OCI-LY7 (cell line): ENCODE measurements at regions not wholly inside any gene's neighbourhood (a gene's known extent, or its start where the extent isn't known, plus 50 kb on each side); places are given as distances from the start of the nearest gene placed in this dataset.

Experiments
- BruUV-seq: library from RNA; stranded (reverse); fragments of 400-500 nt; replicated peaks from 2 replicates; lab custom pipeline; 2021; lab: Mats Ljungman, UMichigan
- CTCF ChIA-PET: fragments of 300-600 bp; sonication (Branson Sonifier 250); formaldehyde crosslinking; loops from one replicate; lab custom pipeline; 2022; ENCODE audit warnings: antibody characterized with exemption; ENCODE audit not compliant: unreplicated experiment; lab: Charles Lee
- POLR2A ChIA-PET: fragments of 300-600 bp; sonication (Branson Sonifier 250); formaldehyde crosslinking; loops from one replicate; lab custom pipeline; 2022; ENCODE audit warnings: antibody characterized with exemption; lab: Charles Lee
- DNase-seq: peaks from one replicate; pipeline ENCODE4 v3.0.0-alpha.2; 2015; ENCODE audit warnings: low spot score
- H2AFZ ChIP-seq: fragments of 200-600 bp; sonication (generic), shearing (Covaris generic); 2 replicates; pipeline ENCODE4 v1.6.1; 2014; ENCODE audit warnings: mild to moderate bottlenecking, antibody characterized with exemption, low read length, moderate library complexity
- H3K27ac ChIP-seq: fragments of 200-600 bp; sonication (generic); 2 replicates; pipeline ENCODE4 v1.5.1; 2014; ENCODE audit warnings: mixed run types, low read depth, mild to moderate bottlenecking, moderate library complexity, low read length, inconsistent platforms; ENCODE audit not compliant: poor library complexity, severe bottlenecking
- H3K36me3 ChIP-seq: fragments of 200-600 bp; sonication (generic); 2 replicates; pipeline ENCODE4 v1.6.1; 2014; ENCODE audit warnings: mild to moderate bottlenecking, antibody characterized with exemption, low read length, moderate library complexity, mixed read lengths; ENCODE audit not compliant: insufficient read depth
- H3K4me1 ChIP-seq: fragments of 200-600 bp; sonication (generic); 2 replicates; pipeline ENCODE4 v1.5.1; 2014; ENCODE audit warnings: mild to moderate bottlenecking, low read length; ENCODE audit not compliant: insufficient read depth, poor library complexity, severe bottlenecking
- H3K4me2 ChIP-seq: fragments of 200-600 bp; sonication (generic); 2 replicates; pipeline ENCODE4 v1.6.1; 2014; ENCODE audit warnings: mild to moderate bottlenecking, low read length
- H3K4me3 ChIP-seq: fragments of 200-600 bp; sonication (generic); 2 replicates; pipeline ENCODE4 v1.5.1; 2014; ENCODE audit warnings: mild to moderate bottlenecking, low read depth, low read length; ENCODE audit not compliant: poor library complexity, severe bottlenecking
- H3K79me2 ChIP-seq: fragments of 200-600 bp; sonication (generic); 2 replicates; pipeline ENCODE4 v1.6.1; 2016; ENCODE audit warnings: low read depth, mild to moderate bottlenecking, low read length, moderate library complexity, mixed read lengths; ENCODE audit not compliant: insufficient read depth
- H3K9me2 ChIP-seq: fragments of 200-600 bp; sonication (generic); 2 replicates; pipeline ENCODE4 v1.6.1; 2016; ENCODE audit warnings: mild to moderate bottlenecking, low read length, mixed read lengths; ENCODE audit not compliant: insufficient read depth
- H3K9me3 ChIP-seq: fragments of 200-600 bp; sonication (generic); 2 replicates; pipeline ENCODE4 v1.6.1; 2014; ENCODE audit warnings: mild to moderate bottlenecking, mixed run types, low read length, mixed read lengths
- H4K20me1 ChIP-seq: fragments of 200-600 bp; sonication (generic); 2 replicates; pipeline ENCODE4 v1.6.1; 2014; ENCODE audit warnings: mild to moderate bottlenecking, antibody characterized with exemption, low read length, moderate library complexity, mixed read lengths; ENCODE audit not compliant: insufficient read depth
- CTCF ChIP-seq: fragments of 200-600 bp; sonication (generic); conservative IDR thresholded peaks from 2 replicates; pipeline ENCODE4 v1.5.1; 2014; ENCODE audit warnings: mild to moderate bottlenecking, antibody characterized with exemption, low read length, moderate library complexity, mixed read lengths
- EZH2phosphoT487 ChIP-seq: fragments of 200-600 bp; sonication (generic); IDR thresholded peaks from 2 replicates; pipeline ENCODE4 v1.6.1; 2018; ENCODE audit warnings: low read depth, borderline replicate concordance, mild to moderate bottlenecking, mixed run types, antibody characterized with exemption, low read length, moderate library complexity, mixed read lengths
- intact Hi-C: fragments of 100-400 bp; cut with micrococcal nuclease; formaldehyde crosslinking; loops from one replicate; pipeline ENCODE4 v1.10.0; 2022; ENCODE audit not compliant: unreplicated experiment

GRCh38 chr7:155984609-155985405, 172.5 kb upstream of the SHH start:
- H3K9me3 ChIP-seq, result no peaks in the 10 kb centered on the region

DNA sequence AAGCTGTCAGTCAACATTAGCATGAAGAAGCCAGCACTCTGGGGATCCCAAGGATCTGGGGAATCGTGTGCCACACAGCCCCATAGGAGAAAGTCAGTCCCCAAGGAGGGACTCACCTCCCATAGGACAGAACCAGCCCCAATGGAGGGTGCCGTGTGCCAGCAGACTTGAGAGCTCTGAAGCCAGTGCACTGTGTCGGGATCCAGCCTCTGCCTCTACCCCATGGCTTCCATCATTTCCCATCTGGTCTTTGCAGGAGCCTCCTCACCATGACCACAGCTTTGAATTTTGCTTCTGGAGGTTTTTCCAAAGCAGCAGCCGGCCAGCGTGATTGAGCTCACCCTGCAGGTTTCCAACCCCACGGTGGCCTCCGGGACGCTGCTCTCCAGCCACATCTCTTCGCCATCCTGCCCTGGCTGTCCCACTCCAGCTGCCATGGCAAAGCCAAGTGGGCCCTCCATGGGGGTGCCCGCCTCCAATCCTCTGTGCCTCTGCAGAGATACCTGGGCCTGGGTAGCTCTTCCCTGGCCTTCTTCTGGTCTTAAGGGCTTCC, 171.8 kb upstream of the SHH start:
- Histone ChIP-seq H4K20me1 (no peaks in the 10 kb centered on the region), H3K4me1 (no peaks in the 10 kb centered on the region), H2AFZ (no peak overlapping the region), H3K4me3 (no peak overlapping the region), H3K9me3 (no peaks in the 10 kb centered on the region), H3K4me2 (no peak overlapping the region), H3K36me3 (no peaks in the 10 kb centered on the region), H3K9me2 (no peaks in the 10 kb centered on the region), H3K79me2 (no peaks in the 10 kb centered on the region), H3K27ac (no peak overlapping the region)
- CTCF ChIA-PET, result interaction anchor here (0.7 kb wide), 1 partner anchor 13 kb away, joined by 3 read pairs; no protein-coding TSS in a partner anchor
- no TSS peak for BruUV-seq
- POLR2A ChIA-PET, result no interaction called here
- TF ChIP-seq EZH2phosphoT487 (no peak), CTCF (no peak)
- intact Hi-C loops, result no loop called here
- no peak for DNase-seq

More at GRCh38 chr7:155984609-155985405, 172.5 kb upstream of the SHH start:
- intact Hi-C loops, result no loop called here
- H3K79me2 ChIP-seq, result no peaks in the 10 kb centered on the region
- no peaks in the 10 kb centered on the region for H4K20me1 ChIP-seq
- H3K4me3 ChIP-seq, result no peak overlapping the region
- H2AFZ ChIP-seq, result no peak overlapping the region
- POLR2A ChIA-PET, result no interaction called here
- H3K9me2 ChIP-seq, result no peaks in the 10 kb centered on the region
- no peaks in the 10 kb centered on the region for H3K36me3 ChIP-seq
- CTCF ChIA-PET, result interaction anchor here (0.7 kb wide), 1 partner anchor 14 kb away, joined by 3 read pairs; no protein-coding TSS in a partner anchor
- no peak overlapping the region for H3K4me2 ChIP-seq
- no peaks in the 10 kb centered on the region for H3K4me1 ChIP-seq
- no peak for DNase-seq
- H3K27ac ChIP-seq, result no peak overlapping the region
- BruUV-seq, result no TSS peak
- TF ChIP-seq EZH2phosphoT487 (no peak), CTCF (no peak)

DNA sequence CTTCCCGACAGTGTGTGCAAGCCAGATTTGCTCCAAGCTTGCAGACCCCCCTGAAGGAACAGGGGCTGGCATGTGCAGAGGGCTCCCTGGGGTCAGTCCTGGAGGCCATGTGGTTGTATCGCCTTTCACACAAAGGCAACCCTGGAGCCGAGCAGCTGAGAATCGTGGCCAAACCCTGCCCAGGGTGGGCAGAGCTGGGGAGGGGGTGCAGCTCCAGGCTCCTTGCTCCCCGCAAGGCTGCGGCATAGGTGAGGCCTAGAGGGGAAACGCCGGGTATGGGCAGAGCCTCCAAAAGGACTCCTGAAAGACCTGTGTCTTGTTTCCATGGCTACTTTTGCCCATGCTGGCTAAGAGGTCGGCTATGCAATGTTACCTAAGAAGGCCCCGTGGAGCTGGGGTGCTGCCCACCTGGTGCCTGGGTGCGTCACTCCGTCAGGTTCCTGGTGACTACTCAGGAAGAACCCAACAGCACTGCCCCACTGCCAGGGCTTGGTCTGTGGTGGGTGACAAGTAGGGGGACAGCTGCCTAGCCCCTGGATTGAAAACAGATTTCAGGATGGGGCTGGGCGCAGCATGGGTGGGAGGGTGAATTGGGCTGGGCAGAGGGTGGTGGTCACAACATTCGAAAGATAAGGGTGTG, 171.0 kb upstream of the SHH start:
- Histone ChIP-seq H3K9me3 (no peaks in the 10 kb centered on the region), H3K27ac (no peak overlapping the region), H3K4me3 (no peak overlapping the region), H4K20me1 (no peaks in the 10 kb centered on the region), H3K4me2 (no peak overlapping the region), H3K79me2 (no peaks in the 10 kb centered on the region), H2AFZ (no peak overlapping the region), H3K4me1 (no peaks in the 10 kb centered on the region), H3K9me2 (no peaks in the 10 kb centered on the region), H3K36me3 (no peaks in the 10 kb centered on the region)
- POLR2A ChIA-PET, result no interaction called here
- CTCF ChIA-PET, result no interaction called here
- DNase-seq, result no peak
- intact Hi-C loops, result no loop called here
- TF ChIP-seq EZH2phosphoT487 (no peak), CTCF (no peak)
- no TSS peak for BruUV-seq
